ENCODE measurements at regions not wholly inside any gene's neighbourhood (a gene's known extent, or its start where the extent isn't known, plus 50 kb on each side); places are given as distances from the start of the nearest gene placed in this dataset.

GRCh38 chr13:90534617-90535370 lies 812.7 kb upstream of the MIR17HG start:
- POLR2A ChIA-PET: no interaction called here
- no peaks in the 10 kb centered on the region for H3K36me3 Mint-ChIP-seq
- no peak for ATAC-seq (ENCODE audit: low read depth)

DNA sequence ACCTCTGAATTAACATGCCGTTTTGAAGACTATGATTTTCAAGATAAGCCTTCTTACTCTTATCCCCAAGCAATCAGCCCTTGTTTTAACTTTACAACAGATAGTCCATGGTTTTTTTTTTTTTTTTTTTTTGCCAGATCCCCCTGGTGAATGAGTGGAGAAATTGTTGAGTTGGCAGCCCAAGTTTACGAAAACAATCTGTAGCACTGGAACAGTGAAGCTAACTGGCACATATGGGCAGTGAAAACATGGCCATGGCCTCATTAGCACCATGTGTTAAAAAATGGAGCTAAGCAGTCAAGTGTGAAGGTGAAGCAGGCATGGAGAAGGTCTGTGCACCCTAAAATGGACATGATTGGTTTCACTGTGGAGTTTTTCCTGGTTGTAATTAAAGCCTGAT lies 812.1 kb upstream of the MIR17HG start:
- ATAC-seq (ENCODE audit: low read depth): no peak
- H3K4me3 Mint-ChIP-seq: no peak overlapping the region
- no peak for DNase-seq
- POLR2A ChIA-PET: no interaction called here
- no peaks in the 10 kb centered on the region for H3K4me1 Mint-ChIP-seq
- H3K36me3 Mint-ChIP-seq: no peaks in the 10 kb centered on the region
- no peaks in the 10 kb centered on the region for H3K27me3 Mint-ChIP-seq
- peaks cover 3% of the 10 kb centered on the region for H3K9me3 Mint-ChIP-seq
- H3K27ac Mint-ChIP-seq: no peak overlapping the region

More at GRCh38 chr13:90534617-90535370, 812.7 kb upstream of the MIR17HG start:
- H3K27me3 Mint-ChIP-seq: no peaks in the 10 kb centered on the region
- H3K9me3 Mint-ChIP-seq: peaks cover 2% of the 10 kb centered on the region
- no peaks in the 10 kb centered on the region for H3K4me1 Mint-ChIP-seq
- H3K27ac Mint-ChIP-seq: no peak overlapping the region
- no peak overlapping the region for H3K4me3 Mint-ChIP-seq
- no peak for DNase-seq

DNA sequence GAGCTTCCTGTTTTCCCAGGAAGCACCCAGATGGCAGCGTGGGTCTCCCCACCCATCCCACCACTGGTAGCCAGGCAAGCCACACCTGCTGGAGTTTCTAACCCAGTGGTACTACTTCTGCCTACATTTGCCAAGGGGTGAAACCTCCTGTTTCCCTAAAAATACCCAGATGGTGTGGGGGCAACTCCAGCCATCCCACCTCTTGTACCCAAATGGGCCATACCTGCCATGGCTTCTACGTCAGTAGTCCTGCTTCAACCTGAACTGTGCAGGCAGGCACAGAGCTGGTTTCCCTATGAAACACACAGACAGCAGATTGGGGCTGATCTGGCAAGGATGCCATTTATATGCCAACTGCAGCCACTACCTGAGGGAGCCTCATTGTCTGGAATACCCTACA lies 809.4 kb upstream of the MIR17HG start:
- Mint-ChIP-seq H3K27ac (no peak overlapping the region), H3K4me3 (no peak overlapping the region), H3K9me3 (peaks cover 2% of the 10 kb centered on the region), H3K36me3 (no peaks in the 10 kb centered on the region), H3K4me1 (no peaks in the 10 kb centered on the region), H3K27me3 (no peaks in the 10 kb centered on the region)
- ATAC-seq (ENCODE audit: low read depth): no peak
- POLR2A ChIA-PET: no interaction called here
- no peak for DNase-seq

DNA sequence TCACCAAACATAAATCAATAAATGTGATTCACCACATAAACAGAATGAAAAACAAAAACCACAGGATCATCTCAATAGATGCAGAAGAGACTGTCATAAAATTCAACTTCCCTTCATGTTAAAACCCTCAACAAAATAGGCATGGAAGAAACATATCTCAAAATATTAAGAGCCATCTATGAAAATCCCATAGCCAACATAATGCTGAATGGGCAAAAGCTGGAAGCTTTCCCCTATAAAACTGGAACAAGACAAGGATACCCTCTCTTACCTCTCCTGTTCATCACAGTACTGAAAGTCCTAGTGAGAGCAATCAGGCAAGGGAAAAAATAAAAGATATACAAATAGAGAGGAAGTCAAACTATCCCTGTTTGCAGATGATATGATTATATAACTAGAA lies 806.1 kb upstream of the MIR17HG start:
- H3K27ac Mint-ChIP-seq: no peak overlapping the region
- H3K36me3 Mint-ChIP-seq: no peaks in the 10 kb centered on the region
- ATAC-seq (ENCODE audit: low read depth) (no peak), DNase-seq (no peak)
- H3K4me3 Mint-ChIP-seq: no peak overlapping the region
- no peaks in the 10 kb centered on the region for H3K27me3 Mint-ChIP-seq
- H3K9me3 Mint-ChIP-seq: peaks cover 5% of the 10 kb centered on the region
- POLR2A ChIA-PET: no interaction called here
- H3K4me1 Mint-ChIP-seq: no peaks in the 10 kb centered on the region

- no peaks in the 10 kb centered on the region for H3K27me3 Mint-ChIP-seq
- ATAC-seq (ENCODE audit: low read depth): no peak
- no peaks in the 10 kb centered on the region for H3K36me3 Mint-ChIP-seq
- POLR2A ChIA-PET: no interaction called here
- H3K27ac Mint-ChIP-seq: no peak overlapping the region
- H3K9me3 Mint-ChIP-seq: peaks cover 10% of the 10 kb centered on the region
- no peak overlapping the region for H3K4me3 Mint-ChIP-seq
- DNase-seq: no peak
- no peaks in the 10 kb centered on the region for H3K4me1 Mint-ChIP-seq
These were observed 804.5 kb upstream of the MIR17HG start for GRCh38 chr13:90542959-90543505.

GRCh38 chr13:90545070-90545840 lies 802.2 kb upstream of the MIR17HG start:
- no peak overlapping the region for H3K27ac Mint-ChIP-seq
- POLR2A ChIA-PET: no interaction called here
- DNase-seq (no peak), ATAC-seq (ENCODE audit: low read depth) (no peak)
- peaks cover 12% of the 10 kb centered on the region for H3K9me3 Mint-ChIP-seq
- H3K36me3 Mint-ChIP-seq: no peaks in the 10 kb centered on the region
- no peaks in the 10 kb centered on the region for H3K27me3 Mint-ChIP-seq
- H3K4me1 Mint-ChIP-seq: no peaks in the 10 kb centered on the region
- no peak overlapping the region for H3K4me3 Mint-ChIP-seq

DNA sequence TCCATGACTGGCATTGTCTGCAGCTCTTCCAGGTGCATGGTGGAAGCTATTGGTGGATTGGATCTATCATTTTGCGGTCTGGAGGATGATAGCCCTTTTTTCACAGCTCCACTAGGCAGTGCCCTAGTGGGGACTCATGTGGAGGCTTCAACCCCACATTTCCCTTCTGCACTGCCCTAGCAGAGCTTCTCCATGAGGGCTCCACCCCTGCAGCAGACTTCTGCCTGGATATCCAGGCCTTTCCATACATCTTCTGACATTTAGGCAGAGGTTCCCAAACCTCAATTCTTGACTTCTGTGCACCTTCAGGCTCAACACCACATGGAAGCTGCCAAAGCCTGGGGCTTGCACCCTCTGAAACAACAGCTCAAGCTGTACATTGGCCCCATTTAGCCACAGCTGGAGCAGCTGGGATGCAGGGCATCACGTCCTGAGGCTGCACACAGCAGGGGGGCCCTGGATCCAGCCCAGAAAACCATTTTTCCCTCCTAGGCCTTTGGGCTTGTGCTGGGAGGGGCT lies 800.2 kb upstream of the MIR17HG start:
- Mint-ChIP-seq H3K4me3 (no peak overlapping the region), H3K27me3 (no peaks in the 10 kb centered on the region), H3K9me3 (peaks cover 14% of the 10 kb centered on the region), H3K36me3 (no peaks in the 10 kb centered on the region), H3K27ac (no peak overlapping the region), H3K4me1 (no peaks in the 10 kb centered on the region)
- DNase-seq (no peak), ATAC-seq (ENCODE audit: low read depth) (no peak)
- POLR2A ChIA-PET: no interaction called here

- H3K9me3 Mint-ChIP-seq: peaks cover 11% of the 10 kb centered on the region
- DNase-seq: no peak
- no peaks in the 10 kb centered on the region for H3K4me1 Mint-ChIP-seq
- H3K36me3 Mint-ChIP-seq: no peaks in the 10 kb centered on the region
- no peak for ATAC-seq (ENCODE audit: low read depth)
- POLR2A ChIA-PET: no interaction called here
- H3K27me3 Mint-ChIP-seq: no peaks in the 10 kb centered on the region
- no peak overlapping the region for H3K4me3 Mint-ChIP-seq
- no peak overlapping the region for H3K27ac Mint-ChIP-seq
These were observed 796.2 kb upstream of the MIR17HG start for GRCh38 chr13:90551253-90551652.

- DNase-seq (no peak), ATAC-seq (ENCODE audit: low read depth) (no peak)
- Mint-ChIP-seq H3K4me3 (no peak overlapping the region), H3K36me3 (no peaks in the 10 kb centered on the region), H3K27ac (no peak overlapping the region), H3K4me1 (no peaks in the 10 kb centered on the region), H3K9me3 (peaks cover 10% of the 10 kb centered on the region), H3K27me3 (no peaks in the 10 kb centered on the region)
- POLR2A ChIA-PET: no interaction called here
These were observed 794.8 kb upstream of the MIR17HG start for GRCh38 chr13:90552702-90553101.

GRCh38 chr13:90553159-90553558 lies 794.3 kb upstream of the MIR17HG start:
- Mint-ChIP-seq H3K4me1 (no peaks in the 10 kb centered on the region), H3K36me3 (no peaks in the 10 kb centered on the region), H3K9me3 (peaks cover 6% of the 10 kb centered on the region), H3K27ac (no peak overlapping the region), H3K4me3 (no peak overlapping the region), H3K27me3 (no peaks in the 10 kb centered on the region)
- ATAC-seq (ENCODE audit: low read depth) (no peak), DNase-seq (no peak)
- POLR2A ChIA-PET: no interaction called here

DNA sequence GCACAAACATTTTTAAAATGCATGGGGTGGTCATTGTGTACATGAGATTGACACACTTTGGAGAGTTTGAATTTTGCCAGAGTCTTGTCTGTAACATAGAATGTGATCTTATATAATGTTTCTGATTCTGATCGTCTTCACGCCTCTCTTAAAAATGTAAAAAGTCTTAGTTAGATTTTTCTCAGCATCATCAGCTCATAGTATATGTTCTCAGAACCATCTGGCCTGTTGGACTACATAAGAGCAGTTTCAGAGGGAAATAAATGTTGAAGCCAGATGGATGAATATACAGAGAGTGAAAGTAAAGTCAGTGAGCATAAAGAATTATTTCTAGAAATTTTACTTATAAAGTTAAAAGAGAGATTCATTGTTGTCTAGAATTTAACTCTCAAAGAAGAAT lies 789.9 kb upstream of the MIR17HG start:
- Mint-ChIP-seq H3K27me3 (no peaks in the 10 kb centered on the region), H3K4me3 (no peak overlapping the region), H3K4me1 (no peaks in the 10 kb centered on the region), H3K36me3 (no peaks in the 10 kb centered on the region), H3K27ac (no peak overlapping the region), H3K9me3 (peaks cover 2% of the 10 kb centered on the region)
- DNase-seq: no peak
- no peak for ATAC-seq (ENCODE audit: low read depth)
- POLR2A ChIA-PET: no interaction called here

GRCh38 chr13:90562443-90562842 lies 785.0 kb upstream of the MIR17HG start:
- H3K4me1 Mint-ChIP-seq: no peaks in the 10 kb centered on the region
- H3K36me3 Mint-ChIP-seq: no peaks in the 10 kb centered on the region
- POLR2A ChIA-PET: no interaction called here
- H3K27ac Mint-ChIP-seq: no peak overlapping the region
- no peaks in the 10 kb centered on the region for H3K27me3 Mint-ChIP-seq
- no peak overlapping the region for H3K4me3 Mint-ChIP-seq
- DNase-seq (no peak), ATAC-seq (ENCODE audit: low read depth) (no peak)
- peaks cover 3% of the 10 kb centered on the region for H3K9me3 Mint-ChIP-seq

DNA sequence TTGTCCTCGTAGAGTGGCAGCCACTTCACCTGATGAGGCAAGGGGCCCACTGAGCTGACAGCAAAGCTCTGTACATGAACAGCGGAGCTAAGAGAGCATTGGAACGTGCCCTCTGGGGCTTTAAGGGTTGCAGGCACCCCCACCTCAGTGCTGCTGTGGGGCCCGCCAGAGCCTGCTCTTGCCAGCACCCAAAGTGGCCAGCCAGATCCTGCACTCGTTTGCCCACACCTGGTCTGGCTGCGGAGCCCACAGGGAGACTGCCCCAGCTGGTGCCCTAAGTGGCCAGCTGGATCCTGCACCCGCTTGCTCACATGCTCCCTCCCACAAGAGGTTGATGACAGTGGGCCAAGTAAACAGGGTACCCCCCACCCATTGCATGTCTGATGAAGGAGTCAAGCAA lies 783.4 kb upstream of the MIR17HG start:
- no peak overlapping the region for H3K4me3 Mint-ChIP-seq
- no peak overlapping the region for H3K27ac Mint-ChIP-seq
- no peaks in the 10 kb centered on the region for H3K4me1 Mint-ChIP-seq
- H3K27me3 Mint-ChIP-seq: no peaks in the 10 kb centered on the region
- no peak for DNase-seq
- H3K36me3 Mint-ChIP-seq: no peaks in the 10 kb centered on the region
- POLR2A ChIA-PET: no interaction called here
- H3K9me3 Mint-ChIP-seq: peaks cover 2% of the 10 kb centered on the region
- ATAC-seq (ENCODE audit: low read depth): no peak

DNA sequence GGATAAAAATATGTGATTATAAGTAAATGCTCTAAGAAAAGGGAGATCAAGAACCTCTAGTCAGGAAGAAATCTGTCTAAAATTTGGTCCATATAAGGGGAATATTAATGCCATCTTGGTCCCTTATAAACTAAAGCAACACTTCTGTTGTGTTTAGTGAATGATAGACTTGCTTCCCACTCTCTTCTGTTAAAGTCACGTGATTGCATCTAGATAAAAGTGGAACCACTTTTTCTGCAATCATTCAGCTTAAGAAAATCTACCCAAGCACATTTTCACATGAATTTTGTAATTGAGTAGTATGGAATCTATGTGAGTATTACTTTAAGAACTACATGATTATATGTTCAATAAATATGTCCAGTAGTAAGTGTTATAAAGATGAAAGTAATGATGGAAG lies 782.9 kb upstream of the MIR17HG start:
- POLR2A ChIA-PET: no interaction called here
- Mint-ChIP-seq H3K27ac (no peak overlapping the region), H3K27me3 (no peaks in the 10 kb centered on the region), H3K4me3 (no peak overlapping the region), H3K4me1 (no peaks in the 10 kb centered on the region), H3K36me3 (no peaks in the 10 kb centered on the region), H3K9me3 (peaks cover 2% of the 10 kb centered on the region)
- DNase-seq (no peak), ATAC-seq (ENCODE audit: low read depth) (no peak)
